Natural killer cell (primary cell): ENCODE measurements at regions not wholly inside any gene's neighbourhood (a gene's known extent, or its start where the extent isn't known, plus 50 kb on each side); places are given as distances from the start of the nearest gene placed in this dataset.
A peak's percentile ranks its signal among the peaks of the same experiment; 100 is the strongest.

ENCODE experiments used
- ATAC-seq, 3 donors: fragments of 150-1000 bp in 2 of 3; fragments of 200-7000 bp in 1 of 3; cut with Tn5 transposase; 1 replicate in 1 of 3; 2 replicates in 2 of 3; pipeline ENCODE4 v1.10.0; 2021; ENCODE audit warnings: mild to moderate bottlenecking in 2 of 3, moderate library complexity in 2 of 3
- DNase-seq, 2 donors: peaks; one replicate each; pipeline versions ENCODE4 v3.0.0 to v3.0.0-alpha.2; 2013 to 2021; ENCODE audit warnings: mixed read lengths in 1 of 2
- H3K27ac ChIP-seq: one replicate; pipeline ENCODE4 v1.5.1; 2013; ENCODE audit warnings: mild to moderate bottlenecking, low read length
- H3K27me3 ChIP-seq: one replicate; pipeline ENCODE4 v1.6.1; 2013; ENCODE audit warnings: low read length; ENCODE audit not compliant: control insufficient read depth, insufficient read depth
- H3K36me3 ChIP-seq: one replicate; pipeline ENCODE4 v1.6.1; 2013; ENCODE audit warnings: low read length; ENCODE audit not compliant: control insufficient read depth, insufficient read depth
- H3K4me1 ChIP-seq: one replicate; pipeline ENCODE4 v1.6.1; 2013; ENCODE audit warnings: low read length; ENCODE audit not compliant: control insufficient read depth, insufficient read depth
- H3K4me3 ChIP-seq: one replicate; pipeline ENCODE4 v1.5.1; 2013; ENCODE audit warnings: low read length
- H3K9me3 ChIP-seq: one replicate; pipeline ENCODE4 v1.6.1; 2013; ENCODE audit warnings: low read length; ENCODE audit not compliant: control insufficient read depth, insufficient read depth
- H3K27ac Mint-ChIP-seq, 2 donors: one replicate each; pipeline ENCODE4 v1.8.0; 2022; ENCODE audit warnings: mild to moderate bottlenecking in 2 of 2, mixed read lengths in 2 of 2, moderate library complexity in 1 of 2
- H3K27me3 Mint-ChIP-seq, 2 donors: one replicate each; pipeline ENCODE4 v1.8.0; 2022; ENCODE audit warnings: low read depth in 2 of 2, mixed read lengths in 2 of 2
- H3K36me3 Mint-ChIP-seq: one replicate; pipeline ENCODE4 v1.8.0; 2022; ENCODE audit warnings: mixed read lengths
- H3K4me1 Mint-ChIP-seq, 2 donors: one replicate each; pipeline ENCODE4 v1.8.0; 2022; ENCODE audit warnings: mixed read lengths in 2 of 2
- H3K4me3 Mint-ChIP-seq: one replicate; pipeline ENCODE4 v1.8.0; 2022; ENCODE audit warnings: mild to moderate bottlenecking, moderate library complexity, mixed read lengths
- H3K9me3 Mint-ChIP-seq, 2 donors: one replicate each; pipeline ENCODE4 v1.8.0; 2022; ENCODE audit warnings: mixed read lengths in 2 of 2
- CTCF ChIP-seq: fragments of 200-600 bp; IDR thresholded peaks from one replicate; pipeline ENCODE4 v1.8.0; 2022; ENCODE audit warnings: antibody characterized with exemption
- WGBS: methylation state at CpG from one replicate; pipeline ENCODE4 v1.1.7; 2013; ENCODE audit warnings: missing lambda C conversion rate; ENCODE audit not compliant: insufficient coverage; 5-methylcytosine and 5-hydroxymethylcytosine counted together
- intact Hi-C: fragments of 100-400 bp; cut with micrococcal nuclease; formaldehyde crosslinking; loops from one replicate; pipeline ENCODE4 v1.14.2; 2022

- TF ChIP-seq CTCF = no peak
- no peaks in the 10 kb centered on the region for H3K27me3 Mint-ChIP-seq
- no peaks in the 10 kb centered on the region for H3K27me3 ChIP-seq
- no peaks in the 10 kb centered on the region for H3K9me3 ChIP-seq
- H3K4me1 Mint-ChIP-seq = no peaks in the 10 kb centered on the region
- no peak for ATAC-seq
- intact Hi-C loops = no loop called here
- no peak for DNase-seq
- H3K4me3 ChIP-seq = no peak overlapping the region
- H3K27ac Mint-ChIP-seq = no peak overlapping the region
- no peaks in the 10 kb centered on the region for H3K36me3 Mint-ChIP-seq
- H3K27ac ChIP-seq = no peak overlapping the region
- no peak overlapping the region for H3K4me3 Mint-ChIP-seq
- H3K9me3 Mint-ChIP-seq = no peaks in the 10 kb centered on the region
- no peaks in the 10 kb centered on the region for H3K36me3 ChIP-seq
- 78% methylated on average over 3 of the region's 5 CpGs for WGBS
- no peaks in the 10 kb centered on the region for H3K4me1 ChIP-seq
Measured at GRCh38 chr5:89080467-89081116, 197.6 kb upstream of the MEF2C start.

- H3K36me3 ChIP-seq = no peaks in the 10 kb centered on the region
- no peak overlapping the region for H3K27ac ChIP-seq
- H3K27me3 ChIP-seq = no peaks in the 10 kb centered on the region
- WGBS = 23% methylated on average over 7 of the region's 11 CpGs
- DNase-seq (no peak), ATAC-seq (peak; percentile 32 to 67 (median 34))
- H3K4me3 ChIP-seq = no peak overlapping the region
- H3K36me3 Mint-ChIP-seq = no peaks in the 10 kb centered on the region
- no peaks in the 10 kb centered on the region for H3K27me3 Mint-ChIP-seq
- no peaks in the 10 kb centered on the region for H3K4me1 ChIP-seq
- H3K27ac Mint-ChIP-seq = peak overlapping the region in 1 of 2 donors; percentile 64
- H3K4me3 Mint-ChIP-seq = peak overlapping the region; percentile 32
- H3K4me1 Mint-ChIP-seq = peaks cover 15 to 21% of the 10 kb centered on the region in 2 donors
- TF ChIP-seq CTCF = no peak
- intact Hi-C loops = no loop called here
- H3K9me3 Mint-ChIP-seq = no peaks in the 10 kb centered on the region
- no peaks in the 10 kb centered on the region for H3K9me3 ChIP-seq
Measured at GRCh38 chr5:89072842-89073672, 190.1 kb upstream of the MEF2C start.

GRCh38 chr5:89071941-89072331 is 189.0 kb upstream of the MEF2C start:
- H3K9me3 Mint-ChIP-seq = no peaks in the 10 kb centered on the region
- no peak for ATAC-seq

More at GRCh38 chr5:89071941-89072331, 189.0 kb upstream of the MEF2C start:
- H3K27ac Mint-ChIP-seq = no peak overlapping the region
- no peaks in the 10 kb centered on the region for H3K27me3 Mint-ChIP-seq
- H3K4me3 Mint-ChIP-seq = peak overlapping the region; percentile 61
- no peaks in the 10 kb centered on the region for H3K27me3 ChIP-seq
- intact Hi-C loops = no loop called here
- no peaks in the 10 kb centered on the region for H3K9me3 ChIP-seq
- DNase-seq = no peak
- no peak overlapping the region for H3K27ac ChIP-seq
- H3K36me3 ChIP-seq = no peaks in the 10 kb centered on the region
- no peak for TF ChIP-seq CTCF
- no peaks in the 10 kb centered on the region for H3K4me1 ChIP-seq
- peaks cover 15 to 21% of the 10 kb centered on the region in 2 donors for H3K4me1 Mint-ChIP-seq
- 44% methylated on average over 1 of the region's 1 CpG for WGBS
- no peaks in the 10 kb centered on the region for H3K36me3 Mint-ChIP-seq
- no peak overlapping the region for H3K4me3 ChIP-seq
